SK-N-SH (cell line): ENCODE measurements at regions not wholly inside any gene's neighbourhood (a gene's known extent, or its start where the extent isn't known, plus 50 kb on each side); places are given as distances from the start of the nearest gene placed in this dataset.

Source experiments
- TEAD4 ChIP-seq: IDR thresholded peaks from 2 replicates; pipeline ENCODE4 v1.4.0; 2012; ENCODE audit warnings: mild to moderate bottlenecking, borderline replicate concordance; ENCODE audit not compliant: insufficient read depth
- TF ChIP-seq, protein P1 (sequence below): IDR thresholded peaks from 2 replicates; pipeline ENCODE4 v1.6.1; 2012; ENCODE audit warnings: mild to moderate bottlenecking, low read depth, low read length, moderate library complexity
- TF ChIP-seq, protein P2 (sequence below): fragments of 200-600 bp; sonication (generic); IDR thresholded peaks from 2 replicates; pipeline ENCODE4 v1.6.1; 2017; ENCODE audit warnings: antibody characterized with exemption, mild to moderate bottlenecking, moderate library complexity
- TF ChIP-seq, protein P3 (sequence below): IDR thresholded peaks from 2 replicates; pipeline ENCODE4; 2012

DNA sequence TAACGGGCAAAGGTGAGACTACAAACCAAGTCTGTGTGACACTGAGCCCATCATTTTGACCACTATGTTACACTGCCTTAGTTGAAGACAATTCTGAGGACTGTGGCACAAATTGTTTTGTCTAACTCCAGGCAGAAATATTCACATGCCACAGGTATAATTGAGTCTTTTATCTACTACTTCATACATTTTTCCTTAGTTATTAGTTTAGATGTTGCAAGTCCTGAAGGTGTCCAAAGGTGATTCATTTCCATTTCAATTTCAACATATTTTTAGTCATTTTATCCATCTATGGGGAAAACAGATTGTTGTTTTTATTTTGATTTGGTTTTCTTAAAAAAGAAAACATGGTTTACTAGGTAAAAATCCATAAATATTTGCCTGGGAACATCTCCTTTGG is 341.7 kb upstream of the SMIM31 start:
- TF ChIP-seq, protein P1, sequence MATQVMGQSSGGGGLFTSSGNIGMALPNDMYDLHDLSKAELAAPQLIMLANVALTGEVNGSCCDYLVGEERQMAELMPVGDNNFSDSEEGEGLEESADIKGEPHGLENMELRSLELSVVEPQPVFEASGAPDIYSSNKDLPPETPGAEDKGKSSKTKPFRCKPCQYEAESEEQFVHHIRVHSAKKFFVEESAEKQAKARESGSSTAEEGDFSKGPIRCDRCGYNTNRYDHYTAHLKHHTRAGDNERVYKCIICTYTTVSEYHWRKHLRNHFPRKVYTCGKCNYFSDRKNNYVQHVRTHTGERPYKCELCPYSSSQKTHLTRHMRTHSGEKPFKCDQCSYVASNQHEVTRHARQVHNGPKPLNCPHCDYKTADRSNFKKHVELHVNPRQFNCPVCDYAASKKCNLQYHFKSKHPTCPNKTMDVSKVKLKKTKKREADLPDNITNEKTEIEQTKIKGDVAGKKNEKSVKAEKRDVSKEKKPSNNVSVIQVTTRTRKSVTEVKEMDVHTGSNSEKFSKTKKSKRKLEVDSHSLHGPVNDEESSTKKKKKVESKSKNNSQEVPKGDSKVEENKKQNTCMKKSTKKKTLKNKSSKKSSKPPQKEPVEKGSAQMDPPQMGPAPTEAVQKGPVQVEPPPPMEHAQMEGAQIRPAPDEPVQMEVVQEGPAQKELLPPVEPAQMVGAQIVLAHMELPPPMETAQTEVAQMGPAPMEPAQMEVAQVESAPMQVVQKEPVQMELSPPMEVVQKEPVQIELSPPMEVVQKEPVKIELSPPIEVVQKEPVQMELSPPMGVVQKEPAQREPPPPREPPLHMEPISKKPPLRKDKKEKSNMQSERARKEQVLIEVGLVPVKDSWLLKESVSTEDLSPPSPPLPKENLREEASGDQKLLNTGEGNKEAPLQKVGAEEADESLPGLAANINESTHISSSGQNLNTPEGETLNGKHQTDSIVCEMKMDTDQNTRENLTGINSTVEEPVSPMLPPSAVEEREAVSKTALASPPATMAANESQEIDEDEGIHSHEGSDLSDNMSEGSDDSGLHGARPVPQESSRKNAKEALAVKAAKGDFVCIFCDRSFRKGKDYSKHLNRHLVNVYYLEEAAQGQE = no peak
- no peak for TF ChIP-seq TEAD4
- TF ChIP-seq, protein P2, sequence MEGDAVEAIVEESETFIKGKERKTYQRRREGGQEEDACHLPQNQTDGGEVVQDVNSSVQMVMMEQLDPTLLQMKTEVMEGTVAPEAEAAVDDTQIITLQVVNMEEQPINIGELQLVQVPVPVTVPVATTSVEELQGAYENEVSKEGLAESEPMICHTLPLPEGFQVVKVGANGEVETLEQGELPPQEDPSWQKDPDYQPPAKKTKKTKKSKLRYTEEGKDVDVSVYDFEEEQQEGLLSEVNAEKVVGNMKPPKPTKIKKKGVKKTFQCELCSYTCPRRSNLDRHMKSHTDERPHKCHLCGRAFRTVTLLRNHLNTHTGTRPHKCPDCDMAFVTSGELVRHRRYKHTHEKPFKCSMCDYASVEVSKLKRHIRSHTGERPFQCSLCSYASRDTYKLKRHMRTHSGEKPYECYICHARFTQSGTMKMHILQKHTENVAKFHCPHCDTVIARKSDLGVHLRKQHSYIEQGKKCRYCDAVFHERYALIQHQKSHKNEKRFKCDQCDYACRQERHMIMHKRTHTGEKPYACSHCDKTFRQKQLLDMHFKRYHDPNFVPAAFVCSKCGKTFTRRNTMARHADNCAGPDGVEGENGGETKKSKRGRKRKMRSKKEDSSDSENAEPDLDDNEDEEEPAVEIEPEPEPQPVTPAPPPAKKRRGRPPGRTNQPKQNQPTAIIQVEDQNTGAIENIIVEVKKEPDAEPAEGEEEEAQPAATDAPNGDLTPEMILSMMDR = no peak
- TF ChIP-seq, protein P3, sequence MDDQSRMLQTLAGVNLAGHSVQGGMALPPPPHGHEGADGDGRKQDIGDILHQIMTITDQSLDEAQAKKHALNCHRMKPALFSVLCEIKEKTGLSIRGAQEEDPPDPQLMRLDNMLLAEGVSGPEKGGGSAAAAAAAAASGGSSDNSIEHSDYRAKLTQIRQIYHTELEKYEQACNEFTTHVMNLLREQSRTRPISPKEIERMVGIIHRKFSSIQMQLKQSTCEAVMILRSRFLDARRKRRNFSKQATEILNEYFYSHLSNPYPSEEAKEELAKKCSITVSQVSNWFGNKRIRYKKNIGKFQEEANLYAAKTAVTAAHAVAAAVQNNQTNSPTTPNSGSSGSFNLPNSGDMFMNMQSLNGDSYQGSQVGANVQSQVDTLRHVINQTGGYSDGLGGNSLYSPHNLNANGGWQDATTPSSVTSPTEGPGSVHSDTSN = no peak
